Smooth muscle cell (in vitro differentiated cells): ENCODE measurements at regions not wholly inside any gene's neighbourhood (a gene's known extent, or its start where the extent isn't known, plus 50 kb on each side); places are given as distances from the start of the nearest gene placed in this dataset.
A peak's percentile ranks its signal among the peaks of the same experiment; 100 is the strongest.

Experiments used
- DNase-seq: peaks from one replicate; lab custom pipeline; 2025; ENCODE audit not compliant: unreplicated experiment; lab: John Stamatoyannopoulos, UW
- H2AFZ ChIP-seq: fragments of 200-600 bp; sonication (generic); 2 replicates; pipeline ENCODE4 v1.6.0; 2016; ENCODE audit warnings: antibody characterized with exemption, low read depth, mild to moderate bottlenecking
- H3F3A ChIP-seq: fragments of 200-600 bp; sonication (generic); 2 replicates; pipeline ENCODE4 v1.6.0; 2017; ENCODE audit warnings: antibody characterized with exemption, low read depth
- H3K27ac ChIP-seq: fragments of 200-600 bp; sonication (generic); 2 replicates; pipeline ENCODE4 v1.5.1; 2016; ENCODE audit warnings: low read depth, mild to moderate bottlenecking
- H3K27me3 ChIP-seq: fragments of 200-600 bp; sonication (generic); 2 replicates; pipeline ENCODE4 v1.6.1; 2016; ENCODE audit warnings: low read depth, mild to moderate bottlenecking
- H3K36me3 ChIP-seq: fragments of 200-600 bp; sonication (generic); 2 replicates; pipeline ENCODE4 v1.5.1; 2016; ENCODE audit warnings: low read depth
- H3K4me1 ChIP-seq: fragments of 200-600 bp; sonication (generic); 2 replicates; pipeline ENCODE4 v1.5.1; 2016; ENCODE audit warnings: low read depth
- H3K4me2 ChIP-seq: fragments of 200-600 bp; sonication (generic); 2 replicates; pipeline ENCODE4 v1.6.0; 2016; ENCODE audit warnings: mild to moderate bottlenecking
- H3K4me3 ChIP-seq: fragments of 200-600 bp; sonication (generic); 2 replicates; pipeline ENCODE4 v1.5.1; 2016; ENCODE audit warnings: mild to moderate bottlenecking
- H3K79me2 ChIP-seq: fragments of 200-600 bp; sonication (generic); 2 replicates; pipeline ENCODE4 v1.6.0; 2016; ENCODE audit warnings: low read depth, mild to moderate bottlenecking
- H3K9ac ChIP-seq: fragments of 200-600 bp; sonication (generic); 2 replicates; pipeline ENCODE4 v1.6.0; 2016; ENCODE audit warnings: low read depth
- H3K9me3 ChIP-seq: fragments of 200-600 bp; sonication (generic); replicated peaks from 2 replicates; pipeline ENCODE4 v1.5.1; 2016; ENCODE audit warnings: low read depth
- H4K20me1 ChIP-seq: fragments of 200-600 bp; sonication (generic); 2 replicates; pipeline ENCODE4 v1.6.0; 2016; ENCODE audit warnings: low read depth
- WGBS: methylation state at CpG from one replicate; pipeline ENCODE4 v1.1.7; 2016; ENCODE audit warnings: low lambda C conversion rate; 5-methylcytosine and 5-hydroxymethylcytosine counted together
- TF ChIP-seq, protein P1 (sequence below): fragments of 200-600 bp; sonication (generic); IDR thresholded peaks from 2 replicates; pipeline ENCODE4 v1.5.1; 2017; ENCODE audit warnings: borderline replicate concordance, mild to moderate bottlenecking, antibody characterized with exemption; ENCODE audit not compliant: insufficient read depth, poor library complexity, severe bottlenecking

GRCh38 chrX:21174439-21174838 is 199.8 kb upstream of the CNKSR2 start:
- DNase-seq: no peak
- no peaks in the 10 kb centered on the region for H3K27me3 ChIP-seq
- H3K4me3 ChIP-seq: no peak overlapping the region
- H3K36me3 ChIP-seq: no peaks in the 10 kb centered on the region
- no peaks in the 10 kb centered on the region for H3K79me2 ChIP-seq
- no peak overlapping the region for H3K27ac ChIP-seq
- H3K9me3 ChIP-seq: no peaks in the 10 kb centered on the region
- H3F3A ChIP-seq: no peaks in the 10 kb centered on the region
- H3K4me1 ChIP-seq: no peaks in the 10 kb centered on the region
- WGBS: 61% methylated on average over 1 of the region's 1 CpG
- H4K20me1 ChIP-seq: no peaks in the 10 kb centered on the region
- TF ChIP-seq, protein P1, sequence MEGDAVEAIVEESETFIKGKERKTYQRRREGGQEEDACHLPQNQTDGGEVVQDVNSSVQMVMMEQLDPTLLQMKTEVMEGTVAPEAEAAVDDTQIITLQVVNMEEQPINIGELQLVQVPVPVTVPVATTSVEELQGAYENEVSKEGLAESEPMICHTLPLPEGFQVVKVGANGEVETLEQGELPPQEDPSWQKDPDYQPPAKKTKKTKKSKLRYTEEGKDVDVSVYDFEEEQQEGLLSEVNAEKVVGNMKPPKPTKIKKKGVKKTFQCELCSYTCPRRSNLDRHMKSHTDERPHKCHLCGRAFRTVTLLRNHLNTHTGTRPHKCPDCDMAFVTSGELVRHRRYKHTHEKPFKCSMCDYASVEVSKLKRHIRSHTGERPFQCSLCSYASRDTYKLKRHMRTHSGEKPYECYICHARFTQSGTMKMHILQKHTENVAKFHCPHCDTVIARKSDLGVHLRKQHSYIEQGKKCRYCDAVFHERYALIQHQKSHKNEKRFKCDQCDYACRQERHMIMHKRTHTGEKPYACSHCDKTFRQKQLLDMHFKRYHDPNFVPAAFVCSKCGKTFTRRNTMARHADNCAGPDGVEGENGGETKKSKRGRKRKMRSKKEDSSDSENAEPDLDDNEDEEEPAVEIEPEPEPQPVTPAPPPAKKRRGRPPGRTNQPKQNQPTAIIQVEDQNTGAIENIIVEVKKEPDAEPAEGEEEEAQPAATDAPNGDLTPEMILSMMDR: no peak
- H2AFZ ChIP-seq: no peak overlapping the region
- H3K4me2 ChIP-seq: no peak overlapping the region
- H3K9ac ChIP-seq: no peak overlapping the region

GRCh38 chrX:21176921-21177571 is 197.2 kb upstream of the CNKSR2 start:
- DNase-seq: no peak
- Histone ChIP-seq H3F3A (no peaks in the 10 kb centered on the region), H3K9ac (no peak overlapping the region), H3K9me3 (no peaks in the 10 kb centered on the region), H2AFZ (no peak overlapping the region), H3K27me3 (no peaks in the 10 kb centered on the region), H4K20me1 (no peaks in the 10 kb centered on the region), H3K4me1 (no peaks in the 10 kb centered on the region), H3K36me3 (no peaks in the 10 kb centered on the region), H3K27ac (no peak overlapping the region), H3K4me2 (peak overlapping the region; percentile 51), H3K79me2 (no peaks in the 10 kb centered on the region), H3K4me3 (no peak overlapping the region)
- TF ChIP-seq, protein P1: no peak
- WGBS: 39% methylated on average over 5 of the region's 5 CpGs

- H3F3A ChIP-seq: no peaks in the 10 kb centered on the region
- no peaks in the 10 kb centered on the region for H3K27me3 ChIP-seq
- H3K9ac ChIP-seq: no peak overlapping the region
- H3K27ac ChIP-seq: no peak overlapping the region
- H3K9me3 ChIP-seq: no peaks in the 10 kb centered on the region
- H2AFZ ChIP-seq: no peak overlapping the region
- TF ChIP-seq, protein P1: no peak
- no peaks in the 10 kb centered on the region for H3K79me2 ChIP-seq
- H3K36me3 ChIP-seq: no peaks in the 10 kb centered on the region
- no peak overlapping the region for H3K4me3 ChIP-seq
- no peak overlapping the region for H3K4me2 ChIP-seq
- H3K4me1 ChIP-seq: no peaks in the 10 kb centered on the region
- no peaks in the 10 kb centered on the region for H4K20me1 ChIP-seq
- 70% methylated on average over 2 of the region's 2 CpGs for WGBS
- DNase-seq: no peak
These were observed 192.9 kb upstream of the CNKSR2 start for GRCh38 chrX:21181232-21181853.

GRCh38 chrX:21193196-21193595 is 181.0 kb upstream of the CNKSR2 start:
- H3F3A ChIP-seq: no peaks in the 10 kb centered on the region
- H3K9ac ChIP-seq: no peak overlapping the region
- no peaks in the 10 kb centered on the region for H4K20me1 ChIP-seq
- TF ChIP-seq, protein P1: no peak
- H3K9me3 ChIP-seq: no peaks in the 10 kb centered on the region
- H3K4me1 ChIP-seq: no peaks in the 10 kb centered on the region
- no peak overlapping the region for H3K27ac ChIP-seq
- H3K4me3 ChIP-seq: no peak overlapping the region
- H3K4me2 ChIP-seq: no peak overlapping the region
- DNase-seq: no peak
- no peaks in the 10 kb centered on the region for H3K79me2 ChIP-seq
- no peaks in the 10 kb centered on the region for H3K36me3 ChIP-seq
- H3K27me3 ChIP-seq: no peaks in the 10 kb centered on the region
- no peak overlapping the region for H2AFZ ChIP-seq
